ENCODE measurements at regions not wholly inside any gene's neighbourhood (a gene's known extent, or its start where the extent isn't known, plus 50 kb on each side); places are given as distances from the start of the nearest gene placed in this dataset.

DNA sequence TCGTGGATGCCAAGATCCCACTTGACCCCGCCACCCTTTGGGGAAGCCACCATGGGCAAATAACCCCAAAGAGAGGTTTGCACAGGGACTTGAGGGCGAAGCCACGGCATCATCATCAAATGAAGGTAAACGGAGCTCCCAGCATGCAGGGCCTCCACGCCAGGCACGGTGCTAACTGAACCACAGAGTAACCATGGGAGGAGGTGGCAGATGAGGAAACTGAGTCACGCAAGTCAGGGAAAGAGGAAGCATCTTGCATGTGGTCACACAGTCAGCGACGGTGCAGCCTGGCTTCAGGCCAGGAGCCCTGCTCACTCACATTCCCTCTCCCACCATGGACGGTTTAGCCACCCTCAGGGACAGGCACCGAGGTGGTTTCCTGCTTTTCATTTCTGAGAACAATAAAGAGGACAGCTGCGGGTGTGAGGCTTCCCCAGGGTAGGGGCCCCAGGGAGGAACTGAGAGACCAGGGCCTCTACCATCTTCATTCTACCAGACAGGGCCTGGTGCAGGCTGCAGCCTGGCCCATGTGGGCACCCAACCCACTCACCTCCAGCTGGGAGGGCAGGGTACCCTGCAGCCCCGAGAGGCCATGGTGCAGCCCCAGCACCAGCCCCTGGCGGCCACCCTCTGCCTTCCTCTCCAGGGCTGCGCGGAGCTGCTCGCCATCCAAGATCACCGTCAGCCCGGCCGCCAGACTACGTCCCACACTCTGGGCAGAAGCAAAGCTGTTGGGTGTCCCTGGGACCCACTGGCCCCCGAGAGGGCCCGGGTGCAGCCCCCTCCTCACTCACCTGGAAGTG lies 78.3 kb downstream of the RMI2 start:
- Histone ChIP-seq H3K4me3 (no peak overlapping the region), H3K27me3 (replicated peaks; ENCODE audit: insufficient read depth) (no peaks in the 10 kb centered on the region), H3K4me1 (ENCODE audit: control insufficient read depth in 1 of 2, low read depth in 2 of 2) (no peaks in the 10 kb centered on the region), H3K36me3 (no peaks in the 10 kb centered on the region), H3K9me3 (no peaks in the 10 kb centered on the region), H3K27ac (no peak overlapping the region)
- TF ChIP-seq CTCF (IDR thresholded peaks at IDR 0.05): no peak
- no peak for DNase-seq (ENCODE audit: low spot score)
- no peak for ATAC-seq (ENCODE audit: insufficient number of reproducible peaks, low FRiP score, low read depth)

DNA sequence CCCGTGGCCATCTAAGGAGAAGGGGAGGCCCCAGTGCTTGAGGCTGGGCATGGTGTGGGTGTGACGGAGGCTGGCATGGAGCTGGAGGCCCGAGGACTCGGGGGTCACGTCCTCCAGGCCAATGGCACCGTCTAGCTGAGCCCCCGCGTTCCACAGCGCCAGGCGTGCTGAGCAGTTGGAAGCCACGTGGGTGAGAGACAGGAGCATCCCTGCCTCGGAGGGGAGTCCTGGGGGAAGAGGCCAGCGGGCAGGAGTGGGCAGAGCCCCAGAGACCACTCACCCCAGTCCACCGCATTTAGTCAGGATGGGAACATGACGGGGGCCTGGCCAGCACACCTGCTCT lies 78.8 kb downstream of the RMI2 start:
- H3K27ac ChIP-seq: no peak overlapping the region

DNA sequence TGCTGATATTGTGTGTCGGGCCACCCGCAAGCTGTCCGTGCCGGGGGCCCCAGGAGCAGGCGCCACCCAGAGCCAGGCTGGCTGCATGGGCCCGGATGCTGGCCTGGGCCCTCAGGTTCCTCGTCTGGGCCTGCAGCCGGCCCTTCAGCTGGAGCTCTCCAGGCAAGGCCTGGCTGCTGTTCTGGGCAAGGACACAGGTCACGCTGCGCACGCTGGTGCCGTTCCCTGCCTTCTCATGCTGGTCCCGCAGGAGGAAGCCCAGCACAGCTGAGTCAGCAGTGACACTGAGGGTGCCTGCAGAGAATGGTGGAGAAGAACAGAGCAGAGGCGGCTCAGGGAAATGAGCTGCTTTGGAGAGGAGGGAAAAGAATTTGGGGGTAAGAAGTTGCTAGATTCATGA lies 79.9 kb downstream of the RMI2 start:
- Histone ChIP-seq H3K27ac (no peak overlapping the region), H3K27me3 (replicated peaks; ENCODE audit: insufficient read depth) (no peaks in the 10 kb centered on the region), H3K4me1 (ENCODE audit: control insufficient read depth in 1 of 2, low read depth in 2 of 2) (no peaks in the 10 kb centered on the region), H3K36me3 (no peaks in the 10 kb centered on the region), H3K9me3 (no peaks in the 10 kb centered on the region), H3K4me3 (no peak overlapping the region)
- no peak for TF ChIP-seq CTCF (IDR thresholded peaks at IDR 0.05)
- DNase-seq (ENCODE audit: low spot score) (no peak), ATAC-seq (ENCODE audit: insufficient number of reproducible peaks, low FRiP score, low read depth) (no peak)

More for the DNA sequence above, 78.8 kb downstream of the RMI2 start:
- TF ChIP-seq CTCF (IDR thresholded peaks at IDR 0.05): no peak
- Histone ChIP-seq H3K4me1 (ENCODE audit: control insufficient read depth in 1 of 2, low read depth in 2 of 2) (no peaks in the 10 kb centered on the region), H3K27me3 (replicated peaks; ENCODE audit: insufficient read depth) (no peaks in the 10 kb centered on the region), H3K36me3 (no peaks in the 10 kb centered on the region), H3K4me3 (no peak overlapping the region), H3K9me3 (no peaks in the 10 kb centered on the region)
- no peak for ATAC-seq (ENCODE audit: insufficient number of reproducible peaks, low FRiP score, low read depth)
- DNase-seq (ENCODE audit: low spot score): no peak

DNA sequence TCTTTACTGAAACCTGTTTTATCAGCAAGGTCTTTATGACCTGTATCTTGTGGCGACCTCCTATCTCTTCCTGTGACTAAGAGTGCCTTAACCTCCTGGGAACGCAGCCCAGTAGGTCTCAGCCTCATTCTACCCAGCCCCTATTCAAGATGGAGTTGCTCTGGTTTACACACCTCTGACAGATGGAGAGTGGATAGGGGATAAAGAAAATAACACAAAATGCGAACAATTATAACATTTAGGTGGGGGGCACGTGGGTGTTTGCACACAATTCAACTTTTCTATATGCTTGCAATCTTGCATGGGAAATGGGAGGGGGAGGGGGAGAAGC lies 83.3 kb downstream of the RMI2 start:
- DNase-seq (ENCODE audit: low spot score) (no peak), ATAC-seq (ENCODE audit: insufficient number of reproducible peaks, low FRiP score, low read depth) (no peak)
- Histone ChIP-seq H3K27ac (no peak overlapping the region), H3K4me3 (no peak overlapping the region), H3K36me3 (no peaks in the 10 kb centered on the region), H3K9me3 (no peaks in the 10 kb centered on the region), H3K4me1 (ENCODE audit: control insufficient read depth in 1 of 2, low read depth in 2 of 2) (no peaks in the 10 kb centered on the region), H3K27me3 (replicated peaks; ENCODE audit: insufficient read depth) (no peaks in the 10 kb centered on the region)
- TF ChIP-seq CTCF (IDR thresholded peaks at IDR 0.05): no peak

- ATAC-seq (ENCODE audit: insufficient number of reproducible peaks, low FRiP score, low read depth) (no peak), DNase-seq (ENCODE audit: low spot score) (no peak)
- Histone ChIP-seq H3K9me3 (no peaks in the 10 kb centered on the region), H3K4me1 (ENCODE audit: control insufficient read depth in 1 of 2, low read depth in 2 of 2) (no peaks in the 10 kb centered on the region), H3K27me3 (replicated peaks; ENCODE audit: insufficient read depth) (no peaks in the 10 kb centered on the region), H3K27ac (no peak overlapping the region), H3K36me3 (no peaks in the 10 kb centered on the region), H3K4me3 (no peak overlapping the region)
- no peak for TF ChIP-seq CTCF (IDR thresholded peaks at IDR 0.05)
These were observed 83.9 kb downstream of the RMI2 start for GRCh38 chr16:11429123-11429522.

Data from thoracic aorta (tissue), 2 donors.